ENCODE measurements at regions not wholly inside any gene's neighbourhood (a gene's known extent, or its start where the extent isn't known, plus 50 kb on each side); places are given as distances from the start of the nearest gene placed in this dataset.
A peak's percentile ranks its signal among the peaks of the same experiment; 100 is the strongest.
"Not testable (repeated sequence)": the region's sequence is repeated elsewhere in the genome, so short reads cannot be mapped to it uniquely, and the experiment has no call there.

GRCh38 chr20:4625687-4626086, 60.6 kb upstream of the PRNP start:
- DNase-seq (ENCODE audit: low read depth) = no peak
- H3K36me3 ChIP-seq (ENCODE audit: control insufficient read depth, insufficient read depth, low read length) = no peaks in the 10 kb centered on the region
- TF ChIP-seq CTCF (IDR thresholded peaks at IDR 0.05; ENCODE audit: insufficient read depth, low read length, poor library complexity, severe bottlenecking) = no peak
- H3K27me3 ChIP-seq (ENCODE audit: control insufficient read depth, insufficient read depth, low read length) = no peaks in the 10 kb centered on the region
- no peak overlapping the region for H3K4me3 ChIP-seq (ENCODE audit: low read depth, low read length)

GRCh38 chr20:4624675-4625336, 61.5 kb upstream of the PRNP start:
- DNase-seq (ENCODE audit: low read depth); H3K27me3 ChIP-seq (ENCODE audit: control insufficient read depth, insufficient read depth, low read length); H3K4me3 ChIP-seq (ENCODE audit: low read depth, low read length): not testable (repeated sequence)

GRCh38 chr20:4619144-4619543, 67.1 kb upstream of the PRNP start:
- not testable (repeated sequence) for H3K4me3 ChIP-seq (ENCODE audit: low read depth, low read length); H3K27me3 ChIP-seq (ENCODE audit: control insufficient read depth, insufficient read depth, low read length); DNase-seq (ENCODE audit: low read depth); H3K36me3 ChIP-seq (ENCODE audit: control insufficient read depth, insufficient read depth, low read length)

More at GRCh38 chr20:4624675-4625336, 61.5 kb upstream of the PRNP start:
- not testable (repeated sequence) for H3K36me3 ChIP-seq (ENCODE audit: control insufficient read depth, insufficient read depth, low read length)

- H3K27me3 ChIP-seq (ENCODE audit: control insufficient read depth, insufficient read depth, low read length) = no peaks in the 10 kb centered on the region
- DNase-seq (ENCODE audit: low read depth) = no peak
- no peak for TF ChIP-seq CTCF (IDR thresholded peaks at IDR 0.05; ENCODE audit: insufficient read depth, low read length, poor library complexity, severe bottlenecking)
- no peak overlapping the region for H3K4me3 ChIP-seq (ENCODE audit: low read depth, low read length)
- H3K36me3 ChIP-seq (ENCODE audit: control insufficient read depth, insufficient read depth, low read length) = no peaks in the 10 kb centered on the region
Observed at GRCh38 chr20:4617484-4617883, 68.8 kb upstream of the PRNP start.

- H3K36me3 ChIP-seq (ENCODE audit: control insufficient read depth, insufficient read depth, low read length) = no peaks in the 10 kb centered on the region
- DNase-seq (ENCODE audit: low read depth) = no peak
- H3K27me3 ChIP-seq (ENCODE audit: control insufficient read depth, insufficient read depth, low read length) = no peaks in the 10 kb centered on the region
- H3K4me3 ChIP-seq (ENCODE audit: low read depth, low read length) = no peak overlapping the region
- no peak for TF ChIP-seq CTCF (IDR thresholded peaks at IDR 0.05; ENCODE audit: insufficient read depth, low read length, poor library complexity, severe bottlenecking)
Observed at GRCh38 chr20:4617019-4617418, 69.2 kb upstream of the PRNP start.

- Histone ChIP-seq H3K4me3 (ENCODE audit: low read depth, low read length) (no peak overlapping the region), H3K36me3 (ENCODE audit: control insufficient read depth, insufficient read depth, low read length) (no peaks in the 10 kb centered on the region), H3K27me3 (ENCODE audit: control insufficient read depth, insufficient read depth, low read length) (no peaks in the 10 kb centered on the region)
- no peak for DNase-seq (ENCODE audit: low read depth)
- TF ChIP-seq CTCF (IDR thresholded peaks at IDR 0.05; ENCODE audit: insufficient read depth, low read length, poor library complexity, severe bottlenecking) = peak; percentile 29
Observed at GRCh38 chr20:4613718-4614620, 72.3 kb upstream of the PRNP start.
